Ishikawa (cell line): ENCODE measurements at regions not wholly inside any gene's neighbourhood (a gene's known extent, or its start where the extent isn't known, plus 50 kb on each side); places are given as distances from the start of the nearest gene placed in this dataset.

Experiments used
- CEBPB ChIP-seq: IDR thresholded peaks from 2 replicates; pipeline ENCODE4 v1.6.1; 2012
- CREB1 ChIP-seq: IDR thresholded peaks from 2 replicates; pipeline ENCODE4 v1.6.1; 2012; ENCODE audit warnings: low read depth
- EGR1 ChIP-seq: IDR thresholded peaks from 2 replicates; pipeline ENCODE4 v1.6.1; 2012
- EP300 ChIP-seq: IDR thresholded peaks from 2 replicates; pipeline ENCODE4 v1.6.1; 2012; ENCODE audit warnings: borderline replicate concordance
- FOXM1 ChIP-seq: IDR thresholded peaks from 2 replicates; pipeline ENCODE4 v1.6.1; 2012; ENCODE audit warnings: low read depth, borderline replicate concordance
- MAX ChIP-seq: IDR thresholded peaks from 2 replicates; pipeline ENCODE4 v1.6.1; 2012
- NFIC ChIP-seq: IDR thresholded peaks from 2 replicates; pipeline ENCODE4 v1.6.1; 2012
- RAD21 ChIP-seq: IDR thresholded peaks from 2 replicates; pipeline ENCODE4 v1.6.1; 2012; ENCODE audit warnings: low read depth
- REST ChIP-seq: IDR thresholded peaks from 2 replicates; pipeline ENCODE4 v1.6.1; 2012; ENCODE audit warnings: low read depth, mild to moderate bottlenecking
- TAF1 ChIP-seq: IDR thresholded peaks from 2 replicates; pipeline ENCODE4 v1.6.1; 2012; ENCODE audit warnings: low read depth, mild to moderate bottlenecking
- USF1 ChIP-seq: IDR thresholded peaks from 2 replicates; pipeline ENCODE4 v1.6.1; 2012
- YY1 ChIP-seq: IDR thresholded peaks from 2 replicates; pipeline ENCODE4 v1.6.1; 2012; ENCODE audit warnings: low read depth
- ZBTB7A ChIP-seq: IDR thresholded peaks from 2 replicates; pipeline ENCODE4 v1.6.1; 2012; ENCODE audit warnings: low read depth

- TF ChIP-seq REST = no peak
- no peak for TF ChIP-seq USF1
- TF ChIP-seq ZBTB7A = no peak
- no peak for TF ChIP-seq MAX
- no peak for TF ChIP-seq TAF1
- TF ChIP-seq YY1 = no peak
- no peak for TF ChIP-seq RAD21
- TF ChIP-seq EP300 = no peak
- TF ChIP-seq CEBPB = no peak
- no peak for TF ChIP-seq NFIC
- TF ChIP-seq FOXM1 = no peak
- no peak for TF ChIP-seq CREB1
- TF ChIP-seq EGR1 = no peak
These were observed 733.3 kb upstream of the FANCL start for GRCh38 chr2:58974426-58974825.
